GM23338 (cell line): ENCODE measurements at regions not wholly inside any gene's neighbourhood (a gene's known extent, or its start where the extent isn't known, plus 50 kb on each side); places are given as distances from the start of the nearest gene placed in this dataset.

ENCODE experiments used
- EZH2phosphoT487 ChIP-seq: fragments of 200-600 bp; sonication (generic); IDR thresholded peaks from one replicate; pipeline ENCODE4 v1.8.1; 2018; ENCODE audit warnings: antibody characterized with exemption; ENCODE audit not compliant: unreplicated experiment
- POLR2AphosphoS5 ChIP-seq: IDR thresholded peaks from 2 replicates; pipeline ENCODE4 v1.6.1; 2016; ENCODE audit warnings: antibody characterized with exemption, low read depth
- TF ChIP-seq, protein P1 (sequence below): IDR thresholded peaks from one replicate; pipeline ENCODE4 v1.6.1; 2018; ENCODE audit warnings: antibody characterized with exemption; ENCODE audit not compliant: unreplicated experiment

GRCh38 chr1:193952778-193953374 lies 766.5 kb upstream of the B3GALT2 start:
- TF ChIP-seq EZH2phosphoT487 (no peak), POLR2AphosphoS5 (no peak)
- TF ChIP-seq, protein P1, sequence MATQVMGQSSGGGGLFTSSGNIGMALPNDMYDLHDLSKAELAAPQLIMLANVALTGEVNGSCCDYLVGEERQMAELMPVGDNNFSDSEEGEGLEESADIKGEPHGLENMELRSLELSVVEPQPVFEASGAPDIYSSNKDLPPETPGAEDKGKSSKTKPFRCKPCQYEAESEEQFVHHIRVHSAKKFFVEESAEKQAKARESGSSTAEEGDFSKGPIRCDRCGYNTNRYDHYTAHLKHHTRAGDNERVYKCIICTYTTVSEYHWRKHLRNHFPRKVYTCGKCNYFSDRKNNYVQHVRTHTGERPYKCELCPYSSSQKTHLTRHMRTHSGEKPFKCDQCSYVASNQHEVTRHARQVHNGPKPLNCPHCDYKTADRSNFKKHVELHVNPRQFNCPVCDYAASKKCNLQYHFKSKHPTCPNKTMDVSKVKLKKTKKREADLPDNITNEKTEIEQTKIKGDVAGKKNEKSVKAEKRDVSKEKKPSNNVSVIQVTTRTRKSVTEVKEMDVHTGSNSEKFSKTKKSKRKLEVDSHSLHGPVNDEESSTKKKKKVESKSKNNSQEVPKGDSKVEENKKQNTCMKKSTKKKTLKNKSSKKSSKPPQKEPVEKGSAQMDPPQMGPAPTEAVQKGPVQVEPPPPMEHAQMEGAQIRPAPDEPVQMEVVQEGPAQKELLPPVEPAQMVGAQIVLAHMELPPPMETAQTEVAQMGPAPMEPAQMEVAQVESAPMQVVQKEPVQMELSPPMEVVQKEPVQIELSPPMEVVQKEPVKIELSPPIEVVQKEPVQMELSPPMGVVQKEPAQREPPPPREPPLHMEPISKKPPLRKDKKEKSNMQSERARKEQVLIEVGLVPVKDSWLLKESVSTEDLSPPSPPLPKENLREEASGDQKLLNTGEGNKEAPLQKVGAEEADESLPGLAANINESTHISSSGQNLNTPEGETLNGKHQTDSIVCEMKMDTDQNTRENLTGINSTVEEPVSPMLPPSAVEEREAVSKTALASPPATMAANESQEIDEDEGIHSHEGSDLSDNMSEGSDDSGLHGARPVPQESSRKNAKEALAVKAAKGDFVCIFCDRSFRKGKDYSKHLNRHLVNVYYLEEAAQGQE, result no peak
